ENCODE measurements at regions not wholly inside any gene's neighbourhood (a gene's known extent, or its start where the extent isn't known, plus 50 kb on each side); places are given as distances from the start of the nearest gene placed in this dataset.

DNA sequence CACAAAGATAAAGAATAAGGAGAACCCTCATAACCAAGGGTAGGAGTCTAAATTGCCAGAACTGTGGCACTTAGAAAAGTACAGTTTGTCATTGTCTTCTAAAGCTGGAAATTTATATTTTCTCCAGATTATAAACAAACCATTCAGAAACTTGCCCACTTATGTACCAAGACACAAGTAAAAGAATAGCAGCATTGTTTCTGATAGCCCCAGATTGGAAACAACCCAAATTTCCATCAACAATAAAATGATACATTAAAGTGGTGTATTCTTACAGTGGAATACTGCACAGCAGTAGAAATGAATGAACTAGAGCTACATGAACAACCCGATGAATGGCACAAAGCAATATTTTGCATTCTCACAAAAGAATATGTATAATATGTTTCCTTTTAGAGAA lies 63.1 kb upstream of the PDHA1 start:
- ATAC-seq (ENCODE audit: poor library complexity) (no peak), DNase-seq (no peak)
- intact Hi-C loops (cut with DNase I, micrococcal nuclease), result no loop called here
- peaks cover 9% of the 10 kb centered on the region for H3K27me3 Mint-ChIP-seq
- H3K36me3 Mint-ChIP-seq (ENCODE audit: low read depth), result no peaks in the 10 kb centered on the region
- ChIA-PET POLR2A (no interaction called here), CTCF (no interaction called here)
- Histone ChIP-seq H3K9me3 (ENCODE audit: control insufficient read depth in 1 of 2, insufficient read depth in 1 of 2, low read length in 2 of 2) (no peaks in the 10 kb centered on the region), H3K27ac (ENCODE audit: low read depth in 1 of 2, low read length in 2 of 2) (no peak overlapping the region), H3K36me3 (ENCODE audit: insufficient read depth, low read length) (no peaks in the 10 kb centered on the region), H3K27me3 (ENCODE audit: control insufficient read depth in 1 of 2, insufficient read depth in 2 of 2, low read length in 2 of 2) (no peaks in the 10 kb centered on the region), H3K4me1 (ENCODE audit: insufficient read depth, low read length) (no peaks in the 10 kb centered on the region), H3K4me3 (ENCODE audit: low read length) (no peak overlapping the region)
- no peaks in the 10 kb centered on the region for H3K4me1 Mint-ChIP-seq (ENCODE audit: low read depth)
- no peak overlapping the region for H3K4me3 Mint-ChIP-seq
- H3K9me3 Mint-ChIP-seq, result no peaks in the 10 kb centered on the region
- TF ChIP-seq, protein P1, sequence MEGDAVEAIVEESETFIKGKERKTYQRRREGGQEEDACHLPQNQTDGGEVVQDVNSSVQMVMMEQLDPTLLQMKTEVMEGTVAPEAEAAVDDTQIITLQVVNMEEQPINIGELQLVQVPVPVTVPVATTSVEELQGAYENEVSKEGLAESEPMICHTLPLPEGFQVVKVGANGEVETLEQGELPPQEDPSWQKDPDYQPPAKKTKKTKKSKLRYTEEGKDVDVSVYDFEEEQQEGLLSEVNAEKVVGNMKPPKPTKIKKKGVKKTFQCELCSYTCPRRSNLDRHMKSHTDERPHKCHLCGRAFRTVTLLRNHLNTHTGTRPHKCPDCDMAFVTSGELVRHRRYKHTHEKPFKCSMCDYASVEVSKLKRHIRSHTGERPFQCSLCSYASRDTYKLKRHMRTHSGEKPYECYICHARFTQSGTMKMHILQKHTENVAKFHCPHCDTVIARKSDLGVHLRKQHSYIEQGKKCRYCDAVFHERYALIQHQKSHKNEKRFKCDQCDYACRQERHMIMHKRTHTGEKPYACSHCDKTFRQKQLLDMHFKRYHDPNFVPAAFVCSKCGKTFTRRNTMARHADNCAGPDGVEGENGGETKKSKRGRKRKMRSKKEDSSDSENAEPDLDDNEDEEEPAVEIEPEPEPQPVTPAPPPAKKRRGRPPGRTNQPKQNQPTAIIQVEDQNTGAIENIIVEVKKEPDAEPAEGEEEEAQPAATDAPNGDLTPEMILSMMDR (IDR thresholded peaks at IDR 0.05), result no peak
- H3K27ac Mint-ChIP-seq, result no peak overlapping the region

DNA sequence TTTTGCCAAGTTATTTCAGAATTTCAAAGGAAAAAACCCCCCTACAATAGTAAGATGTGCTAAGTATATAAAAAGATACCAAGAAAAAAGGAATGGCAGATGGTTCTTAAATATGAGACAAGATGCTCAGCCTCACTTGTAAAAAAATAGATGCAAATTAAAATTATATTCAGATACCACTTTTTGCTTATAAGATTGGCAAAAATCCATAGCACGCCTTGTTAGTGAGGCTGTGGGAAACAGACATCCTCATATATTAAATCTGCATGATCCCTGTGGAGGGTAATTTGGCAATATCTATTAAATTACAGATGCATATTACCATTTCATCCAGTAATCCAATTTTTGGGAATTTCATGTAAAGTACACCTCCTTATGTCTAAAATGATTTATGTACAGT lies 62.5 kb upstream of the PDHA1 start:
- intact Hi-C loops (cut with DNase I, micrococcal nuclease), result no loop called here
- no peak for ATAC-seq (ENCODE audit: poor library complexity)
- Histone ChIP-seq H3K27ac (ENCODE audit: low read depth in 1 of 2, low read length in 2 of 2) (no peak overlapping the region), H3K4me3 (ENCODE audit: low read length) (no peak overlapping the region), H3K27me3 (ENCODE audit: control insufficient read depth in 1 of 2, insufficient read depth in 2 of 2, low read length in 2 of 2) (no peaks in the 10 kb centered on the region), H3K9me3 (ENCODE audit: control insufficient read depth in 1 of 2, insufficient read depth in 1 of 2, low read length in 2 of 2) (no peaks in the 10 kb centered on the region), H3K36me3 (ENCODE audit: insufficient read depth, low read length) (no peaks in the 10 kb centered on the region), H3K4me1 (ENCODE audit: insufficient read depth, low read length) (no peaks in the 10 kb centered on the region)
- CTCF ChIA-PET, result no interaction called here
- peaks cover 9% of the 10 kb centered on the region for H3K27me3 Mint-ChIP-seq
- H3K9me3 Mint-ChIP-seq, result no peaks in the 10 kb centered on the region
- TF ChIP-seq, protein P1 (IDR thresholded peaks at IDR 0.05), result no peak
- no peaks in the 10 kb centered on the region for H3K36me3 Mint-ChIP-seq (ENCODE audit: low read depth)
- DNase-seq, result no peak
- H3K27ac Mint-ChIP-seq, result no peak overlapping the region
- H3K4me3 Mint-ChIP-seq, result no peak overlapping the region
- no peaks in the 10 kb centered on the region for H3K4me1 Mint-ChIP-seq (ENCODE audit: low read depth)
- POLR2A ChIA-PET, result no interaction called here

DNA sequence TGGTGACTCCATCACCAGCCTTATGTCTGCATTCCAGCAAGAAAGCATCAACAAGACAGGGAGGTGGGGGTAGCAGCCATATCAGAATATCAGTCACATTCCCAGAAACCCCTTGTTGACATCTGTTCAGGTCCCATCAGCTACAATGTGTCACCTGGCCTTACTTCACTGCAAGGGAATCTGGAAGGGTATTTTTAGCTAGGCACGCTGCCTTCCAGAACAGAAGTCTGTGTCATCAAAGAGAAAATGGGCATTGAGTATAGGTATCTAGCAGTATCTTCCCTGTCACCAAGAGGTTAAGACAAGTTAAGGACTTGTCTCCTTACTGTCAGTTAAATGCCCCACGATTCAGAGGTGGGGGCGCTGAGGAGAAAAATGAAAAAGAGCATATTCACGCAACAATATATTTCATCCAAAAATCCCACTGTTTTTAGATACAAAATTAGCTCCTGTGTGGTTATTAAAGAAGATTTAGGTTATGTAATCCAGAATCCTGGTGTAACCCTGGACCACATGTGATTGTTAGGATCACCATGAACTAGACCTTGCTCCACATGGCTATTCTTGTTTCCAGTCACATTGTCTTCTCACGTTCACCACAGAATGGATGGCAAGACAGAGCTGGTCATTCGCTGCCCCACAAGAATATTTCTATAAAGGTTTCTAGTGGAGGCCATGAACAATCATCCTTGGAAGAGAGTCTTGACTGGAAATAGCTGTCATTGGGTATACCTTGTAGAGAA lies 60.0 kb upstream of the PDHA1 start:
- no peak for ATAC-seq (ENCODE audit: poor library complexity)
- Histone ChIP-seq H3K4me1 (ENCODE audit: insufficient read depth, low read length) (no peaks in the 10 kb centered on the region), H3K27me3 (ENCODE audit: control insufficient read depth in 1 of 2, insufficient read depth in 2 of 2, low read length in 2 of 2) (no peaks in the 10 kb centered on the region), H3K27ac (ENCODE audit: low read depth in 1 of 2, low read length in 2 of 2) (no peak overlapping the region), H3K36me3 (ENCODE audit: insufficient read depth, low read length) (no peaks in the 10 kb centered on the region), H3K9me3 (ENCODE audit: control insufficient read depth in 1 of 2, insufficient read depth in 1 of 2, low read length in 2 of 2) (no peaks in the 10 kb centered on the region), H3K4me3 (ENCODE audit: low read length) (no peak overlapping the region)
- intact Hi-C loops (cut with DNase I, micrococcal nuclease), result no loop called here
- H3K36me3 Mint-ChIP-seq (ENCODE audit: low read depth), result no peaks in the 10 kb centered on the region
- H3K27me3 Mint-ChIP-seq, result peaks cover 13% of the 10 kb centered on the region
- no peaks in the 10 kb centered on the region for H3K9me3 Mint-ChIP-seq
- POLR2A ChIA-PET, result no interaction called here
- TF ChIP-seq, protein P1 (IDR thresholded peaks at IDR 0.05), result no peak
- H3K4me3 Mint-ChIP-seq, result no peak overlapping the region
- H3K4me1 Mint-ChIP-seq (ENCODE audit: low read depth), result no peaks in the 10 kb centered on the region
- CTCF ChIA-PET, result no interaction called here
- no peak overlapping the region for H3K27ac Mint-ChIP-seq
- no peak for DNase-seq
